Cardiac septum (tissue), 1 donor: ENCODE measurements at regions not wholly inside any gene's neighbourhood (a gene's known extent, or its start where the extent isn't known, plus 50 kb on each side); places are given as distances from the start of the nearest gene placed in this dataset.

ENCODE experiments used
- DNase-seq: peaks from one replicate; pipeline ENCODE4 v3.0.0-alpha.2; 2020; ENCODE audit warnings: low spot score
- intact Hi-C: fragments of 100-400 bp; cut with DNase I; formaldehyde crosslinking; loops from one replicate; pipeline ENCODE4 v1.14.0; 2022
- donor health status: DM: no; HTN: no; CAD: no.

DNA sequence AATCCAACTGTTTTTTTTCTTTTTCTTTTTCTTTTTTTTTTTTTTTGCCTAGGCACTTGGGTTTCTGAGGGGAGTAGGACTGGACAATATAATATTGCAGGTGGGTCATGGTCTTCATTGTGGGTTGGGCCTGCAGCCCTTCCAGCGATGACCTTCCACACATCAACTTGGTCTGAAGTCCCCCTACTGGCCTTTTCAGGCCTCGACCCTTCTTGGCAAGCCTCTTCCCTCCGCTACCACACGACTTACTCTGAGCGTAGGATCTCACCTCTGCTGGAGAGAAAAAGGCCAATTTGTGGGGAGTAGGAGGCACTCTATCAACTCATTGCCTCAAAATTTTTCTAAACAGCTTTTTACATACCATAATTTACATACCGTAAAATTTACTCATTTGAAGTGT, 51.1 kb upstream of the GRIK3 start:
- no peak for DNase-seq
- intact Hi-C loops: no loop called here

DNA sequence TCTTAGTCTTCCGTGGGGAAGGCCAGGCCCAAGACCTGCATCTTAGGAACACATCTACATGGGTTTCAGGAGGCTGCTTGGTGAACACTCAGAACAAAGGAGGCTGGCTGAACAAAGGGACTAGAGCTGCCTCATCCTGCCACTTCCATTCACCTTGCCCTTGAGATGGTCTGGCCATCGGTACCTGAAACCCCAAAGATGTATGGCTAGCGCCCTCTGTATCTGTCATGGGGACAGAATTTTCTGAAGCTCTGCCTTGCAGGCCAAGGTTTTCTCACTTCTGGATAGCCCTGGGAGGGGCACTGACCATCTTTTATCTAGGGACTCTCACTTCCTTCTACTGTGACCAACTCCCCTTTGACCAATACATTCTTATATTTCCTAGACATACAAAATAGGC, 55.4 kb upstream of the GRIK3 start:
- no peak for DNase-seq
- intact Hi-C loops: no loop called here

DNA sequence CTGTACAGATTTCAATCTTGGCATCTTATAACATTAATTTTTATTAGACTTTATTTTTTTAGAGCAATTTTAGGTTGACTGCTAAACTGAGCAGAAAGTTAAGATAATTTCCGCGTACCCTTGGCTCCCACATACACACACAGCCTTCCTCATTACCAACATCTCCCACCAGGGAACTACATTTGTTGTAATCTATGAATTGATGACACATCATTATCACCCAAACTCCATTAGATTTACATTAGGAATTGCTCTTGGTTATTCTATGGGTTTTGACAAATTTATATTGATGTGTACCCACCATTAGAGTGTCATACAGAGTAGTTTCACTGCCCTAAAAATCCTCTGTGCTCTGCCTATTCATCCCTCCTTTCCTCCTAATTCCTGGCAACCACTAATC, 56.4 kb upstream of the GRIK3 start:
- DNase-seq: no peak
- intact Hi-C loops: no loop called here

DNA sequence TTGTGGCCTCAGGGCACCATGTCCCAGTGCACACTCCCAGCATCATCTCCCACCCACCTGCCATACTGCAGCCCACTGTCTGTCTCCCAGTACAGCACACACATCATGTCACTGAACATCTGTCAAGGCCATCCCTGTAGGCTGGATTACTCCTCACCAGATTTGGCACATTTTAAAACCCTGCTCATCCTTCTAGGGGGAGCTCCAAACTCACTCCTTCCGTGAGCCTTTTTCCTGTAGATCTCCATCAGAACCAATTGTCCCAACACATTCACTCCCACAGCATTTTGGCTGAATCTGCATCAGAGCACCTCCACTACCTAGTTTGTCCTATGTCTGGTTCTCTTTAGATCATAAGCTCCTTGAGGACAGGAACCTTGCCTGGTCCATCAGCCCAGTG, 58.6 kb upstream of the GRIK3 start:
- intact Hi-C loops: no loop called here
- DNase-seq: no peak

GRCh38 chr1:37094302-37094701, 60.0 kb upstream of the GRIK3 start:
- no peak for DNase-seq
- intact Hi-C loops: no loop called here

GRCh38 chr1:37096523-37096922, 62.2 kb upstream of the GRIK3 start:
- no peak for DNase-seq
- intact Hi-C loops: no loop called here

- no peak for DNase-seq
- intact Hi-C loops: no loop called here
These were observed 63.4 kb upstream of the GRIK3 start for GRCh38 chr1:37097731-37098130.

DNA sequence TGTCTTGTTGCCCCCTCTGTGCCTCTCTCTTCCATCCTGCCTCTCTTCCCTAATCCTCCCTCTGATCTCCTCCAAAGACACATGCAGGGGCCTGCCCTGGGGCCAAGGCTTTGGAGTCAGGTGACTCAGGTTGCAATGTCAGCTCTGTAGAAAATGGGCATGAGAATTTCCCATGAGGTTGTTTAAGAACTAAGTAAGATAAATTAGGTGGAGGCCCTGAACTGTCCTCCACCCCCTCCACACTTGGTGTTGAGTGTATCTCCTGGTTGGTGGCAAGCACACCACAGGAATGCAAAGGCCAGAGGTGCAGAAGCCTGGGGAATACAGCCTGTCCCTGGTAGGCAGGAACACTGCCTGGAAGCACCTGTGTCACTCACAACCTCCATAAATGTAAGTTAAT, 63.9 kb upstream of the GRIK3 start:
- intact Hi-C loops: no loop called here
- no peak for DNase-seq

DNA sequence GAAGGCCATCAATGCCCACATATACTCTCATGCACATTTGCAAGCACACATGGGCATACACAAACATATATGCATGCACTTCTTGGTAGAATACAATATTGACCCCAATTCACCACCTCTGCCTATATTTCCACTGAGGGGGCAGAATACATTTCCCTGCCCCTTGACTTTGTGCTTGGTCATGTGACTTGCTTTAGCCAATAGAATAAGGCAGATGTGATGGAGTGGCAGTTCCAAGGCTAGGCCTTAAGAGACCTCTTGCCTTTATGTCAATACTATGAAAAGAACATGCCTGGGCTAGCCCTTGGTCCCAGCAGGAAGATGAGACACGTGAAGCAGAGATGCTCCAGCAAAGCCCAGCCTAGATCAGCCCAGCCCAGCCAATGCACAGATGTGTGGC, 66.0 kb upstream of the GRIK3 start:
- intact Hi-C loops: no loop called here
- DNase-seq: no peak

GRCh38 chr1:37102656-37103382, 68.5 kb upstream of the GRIK3 start:
- intact Hi-C loops: no loop called here
- DNase-seq: no peak

- intact Hi-C loops: no loop called here
These were observed 71.6 kb upstream of the GRIK3 start for GRCh38 chr1:37105911-37106310.

DNA sequence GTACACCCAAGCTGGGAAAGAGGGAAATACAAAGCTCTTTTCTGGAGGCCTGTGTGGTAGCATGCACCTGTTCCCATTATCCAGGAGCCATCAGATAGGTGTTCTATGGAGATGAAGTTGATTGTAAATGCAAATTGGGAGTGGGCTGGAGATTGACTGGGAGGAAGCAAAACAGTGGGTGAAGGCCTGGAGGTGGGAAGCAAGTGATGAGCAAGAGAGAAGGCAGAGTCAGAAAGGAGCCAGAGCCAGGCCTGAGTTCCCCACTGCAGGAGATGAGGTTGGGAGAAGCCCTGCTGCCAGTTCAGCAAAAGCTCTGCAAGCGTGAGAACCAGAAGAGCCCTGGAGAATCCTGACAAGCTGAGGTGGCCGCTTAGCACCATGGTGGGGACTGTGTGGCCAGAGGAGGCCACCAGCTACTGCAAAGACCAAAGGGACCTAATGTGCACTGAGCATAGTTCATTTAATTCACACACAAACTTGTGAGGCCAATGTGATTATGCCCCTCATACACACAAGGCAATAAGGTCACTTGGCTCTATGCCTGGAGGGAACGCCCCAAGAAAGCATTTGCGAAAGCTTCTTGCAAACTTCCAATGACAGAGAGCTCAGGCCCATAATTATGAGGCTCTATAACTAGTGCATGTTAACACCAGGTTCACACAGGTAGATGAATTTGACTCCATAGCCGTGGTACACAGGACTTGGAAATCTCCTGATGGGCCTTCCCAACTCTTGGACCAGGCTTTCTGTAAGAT, 73.0 kb upstream of the GRIK3 start:
- intact Hi-C loops: no loop called here
- no peak for DNase-seq

More at GRCh38 chr1:37105911-37106310, 71.6 kb upstream of the GRIK3 start:
- no peak for DNase-seq

DNA sequence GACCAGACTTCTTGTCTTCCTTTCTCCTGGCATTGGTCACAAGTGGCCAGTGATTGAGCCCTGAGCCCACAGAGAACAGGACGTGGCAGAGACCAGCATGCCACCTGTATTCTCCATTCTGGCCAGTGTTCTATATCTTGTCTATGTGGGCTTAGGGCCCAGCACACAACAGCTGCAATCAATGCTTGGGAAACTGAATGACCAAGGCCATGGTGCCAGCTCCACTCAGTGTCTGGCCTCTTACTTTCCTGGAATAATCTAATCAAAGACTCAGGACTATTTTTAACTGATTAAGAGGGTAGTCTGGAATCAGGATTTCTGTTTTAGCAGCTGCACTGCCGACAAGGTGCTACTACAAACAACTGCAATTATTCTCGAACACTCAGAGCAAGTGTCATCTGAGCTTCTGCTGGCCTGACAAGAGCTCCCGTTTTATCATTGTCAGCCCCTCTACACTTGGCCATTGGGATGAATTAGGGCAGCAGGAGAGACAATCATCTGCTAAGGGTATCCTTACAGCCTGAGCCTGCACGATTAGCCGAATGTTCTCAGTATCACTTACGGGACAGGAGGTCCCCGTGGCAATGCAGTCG, 74.4 kb upstream of the GRIK3 start:
- intact Hi-C loops: no loop called here
- DNase-seq: no peak

DNA sequence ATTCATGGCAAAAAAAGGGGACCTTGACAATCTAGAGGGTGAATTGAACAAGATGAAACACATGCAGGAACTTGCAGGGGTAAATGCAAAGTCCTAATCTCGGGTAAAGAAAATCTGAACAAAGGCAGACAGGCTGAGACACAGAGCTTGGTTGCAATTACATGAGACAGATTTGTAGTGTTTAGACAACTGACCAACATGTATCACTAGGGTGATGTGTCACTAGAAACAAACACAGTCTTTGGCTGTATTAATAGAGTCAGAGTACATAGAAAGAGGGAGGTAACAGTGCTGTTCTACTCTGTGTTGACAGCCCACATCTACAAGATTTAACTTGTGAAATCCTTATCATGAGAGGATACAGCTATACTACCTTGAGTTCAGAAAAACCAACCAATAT, 78.1 kb upstream of the GRIK3 start:
- no peak for DNase-seq
- intact Hi-C loops: no loop called here

GRCh38 chr1:37113285-37113997, 79.1 kb upstream of the GRIK3 start:
- intact Hi-C loops: no loop called here
- no peak for DNase-seq

GRCh38 chr1:37118790-37119189, 84.5 kb upstream of the GRIK3 start:
- no peak for DNase-seq
- intact Hi-C loops: no loop called here

- no peak for DNase-seq
- intact Hi-C loops: no loop called here
These were observed 86.0 kb upstream of the GRIK3 start for GRCh38 chr1:37120279-37120678.

DNA sequence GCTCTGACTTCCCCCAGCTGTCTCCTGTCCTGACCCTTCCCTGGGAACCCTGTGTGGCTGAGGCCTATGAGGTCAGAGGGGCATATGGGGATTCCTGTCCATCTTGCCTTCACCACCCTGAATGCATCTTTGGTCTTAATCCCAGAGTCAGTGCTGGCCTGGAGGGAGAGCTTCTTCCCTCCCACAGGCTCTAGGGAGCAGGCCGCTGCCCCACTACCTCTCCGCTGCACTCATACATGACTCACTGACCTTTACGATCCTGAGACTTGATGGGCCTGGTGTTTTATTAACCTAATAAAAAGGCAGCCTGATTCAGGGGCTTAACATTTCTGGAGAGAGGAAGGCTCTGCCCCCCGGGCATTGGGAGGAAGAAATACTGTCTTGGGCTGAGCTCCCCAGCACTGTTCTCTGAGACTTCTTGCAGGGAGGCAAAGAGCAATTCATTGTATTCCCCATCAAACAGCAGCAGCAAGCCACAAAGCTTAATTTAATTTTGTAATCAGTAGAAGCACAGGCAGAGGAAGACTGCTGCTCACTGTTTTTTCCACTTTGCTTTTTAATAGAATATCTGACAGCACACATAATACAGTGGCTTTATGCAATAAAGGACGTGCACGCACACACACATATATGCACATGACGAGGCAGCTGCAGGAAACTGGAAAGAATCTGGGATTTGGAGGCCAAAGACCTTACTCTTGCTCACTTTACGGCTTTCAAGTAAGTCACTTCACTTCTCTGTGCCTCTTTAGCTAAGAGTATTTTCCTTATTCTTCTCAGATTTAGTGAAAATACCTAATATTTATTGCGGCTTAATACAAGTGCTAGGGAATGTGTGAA, 89.2 kb upstream of the GRIK3 start:
- intact Hi-C loops: no loop called here
- no peak for DNase-seq

DNA sequence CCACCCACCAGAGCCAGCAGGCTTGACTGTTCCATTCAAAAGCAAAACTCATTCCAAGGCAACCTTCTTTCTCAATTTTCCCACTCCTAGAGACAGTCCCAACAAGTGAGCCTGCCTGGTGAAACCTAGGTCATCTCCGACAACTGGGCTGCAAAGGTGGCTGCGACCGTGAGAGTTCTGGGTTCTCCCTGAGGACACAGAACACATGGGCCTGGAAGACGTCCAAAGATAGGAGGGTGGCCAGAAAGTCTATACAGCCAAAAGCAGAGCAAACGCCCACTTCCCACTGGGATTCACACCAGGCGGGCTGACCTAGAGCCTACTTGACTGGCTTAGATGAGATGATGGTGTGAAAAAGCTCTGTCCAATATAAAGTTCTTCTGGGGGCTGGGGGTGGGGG, 90.2 kb upstream of the GRIK3 start:
- intact Hi-C loops: no loop called here
- no peak for DNase-seq

DNA sequence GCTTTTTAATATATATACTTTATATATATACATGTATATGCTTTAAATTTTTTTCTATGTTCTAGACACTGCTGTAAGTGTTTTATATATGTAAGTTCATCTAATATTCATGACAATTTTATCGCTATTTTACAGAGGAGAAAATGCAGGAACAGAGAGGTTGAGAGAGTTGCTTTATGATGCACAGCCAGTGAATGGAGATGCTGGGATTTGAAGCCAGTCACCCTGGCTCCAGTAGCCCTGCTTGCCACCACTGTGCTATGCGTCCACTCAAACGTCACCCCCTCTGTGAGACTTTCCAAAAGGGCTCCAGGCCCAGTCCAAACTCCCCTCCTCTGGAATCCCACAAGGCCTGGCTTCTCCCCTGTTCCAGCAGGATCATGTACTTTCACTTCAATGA, 91.0 kb upstream of the GRIK3 start:
- intact Hi-C loops: no loop called here

More for the DNA sequence above, 91.0 kb upstream of the GRIK3 start:
- no peak for DNase-seq
